22Rv1 (cell line): ENCODE measurements at regions not wholly inside any gene's neighbourhood (a gene's known extent, or its start where the extent isn't known, plus 50 kb on each side); places are given as distances from the start of the nearest gene placed in this dataset.

Source experiments
- H3K27ac ChIP-seq: fragments of 450-650 bp; 2 replicates; pipeline ENCODE4 v1.5.1; 2017
- CTCF ChIP-seq: fragments of 450-650 bp; IDR thresholded peaks from 2 replicates; pipeline ENCODE4 v1.5.1; 2017; ENCODE audit warnings: mild to moderate bottlenecking
- ZFX ChIP-seq: fragments of 450-650 bp; IDR thresholded peaks from 2 replicates; pipeline ENCODE4 v1.6.1; 2017; ENCODE audit warnings: antibody characterized with exemption, borderline replicate concordance

GRCh38 chr13:110798081-110798994 is 84.8 kb downstream of the ING1 start:
- TF ChIP-seq ZFX (no peak), CTCF (no peak)
- H3K27ac ChIP-seq: no peak overlapping the region

- no peak overlapping the region for H3K27ac ChIP-seq
- TF ChIP-seq ZFX (no peak), CTCF (no peak)
Observed at GRCh38 chr13:110799246-110800236, 86.0 kb downstream of the ING1 start.

- H3K27ac ChIP-seq: no peak overlapping the region
- no peak for TF ChIP-seq CTCF
- TF ChIP-seq ZFX: no peak
Observed at GRCh38 chr13:110801044-110801443, 87.5 kb downstream of the ING1 start.

- TF ChIP-seq CTCF: no peak
- no peak for TF ChIP-seq ZFX
Observed at GRCh38 chr13:110802260-110802659, 88.8 kb downstream of the ING1 start.

GRCh38 chr13:110806636-110807035 is 93.1 kb downstream of the ING1 start:
- TF ChIP-seq ZFX (no peak), CTCF (no peak)
- no peak overlapping the region for H3K27ac ChIP-seq

More at GRCh38 chr13:110802260-110802659, 88.8 kb downstream of the ING1 start:
- H3K27ac ChIP-seq: no peak overlapping the region

DNA sequence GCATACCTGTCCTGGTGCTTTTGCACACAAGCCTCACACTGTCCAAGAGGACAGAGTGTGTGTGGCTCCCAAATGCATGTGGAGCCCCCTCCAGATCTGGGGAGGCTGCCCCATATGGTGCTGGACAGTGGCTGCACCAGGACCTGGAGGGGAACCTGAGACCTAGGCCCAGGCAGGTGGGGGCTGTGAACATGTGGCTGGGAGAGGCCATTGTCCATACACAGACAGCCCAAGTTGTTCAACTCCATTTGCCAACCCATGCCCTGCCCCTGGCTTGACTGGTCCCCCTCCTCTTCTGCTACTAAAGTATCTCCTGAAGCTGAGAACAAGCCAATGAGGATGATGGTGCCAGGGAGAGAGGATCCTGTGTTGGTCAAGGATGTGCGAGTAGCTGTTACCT is 94.0 kb downstream of the ING1 start:
- TF ChIP-seq ZFX: no peak
- TF ChIP-seq CTCF: no peak
- no peak overlapping the region for H3K27ac ChIP-seq
